OCI-LY7 (cell line): ENCODE measurements at regions not wholly inside any gene's neighbourhood (a gene's known extent, or its start where the extent isn't known, plus 50 kb on each side); places are given as distances from the start of the nearest gene placed in this dataset.

Experiments used
- BruUV-seq: library from RNA; stranded (reverse); fragments of 400-500 nt; replicated peaks from 2 replicates; lab custom pipeline; 2021; lab: Mats Ljungman, UMichigan
- CTCF ChIA-PET: fragments of 300-600 bp; sonication (Branson Sonifier 250); formaldehyde crosslinking; loops from one replicate; lab custom pipeline; 2022; ENCODE audit warnings: antibody characterized with exemption; ENCODE audit not compliant: unreplicated experiment; lab: Charles Lee
- POLR2A ChIA-PET: fragments of 300-600 bp; sonication (Branson Sonifier 250); formaldehyde crosslinking; loops from one replicate; lab custom pipeline; 2022; ENCODE audit warnings: antibody characterized with exemption; lab: Charles Lee
- DNase-seq: peaks from one replicate; pipeline ENCODE4 v3.0.0-alpha.2; 2015; ENCODE audit warnings: low spot score
- H2AFZ ChIP-seq: fragments of 200-600 bp; sonication (generic), shearing (Covaris generic); 2 replicates; pipeline ENCODE4 v1.6.1; 2014; ENCODE audit warnings: mild to moderate bottlenecking, antibody characterized with exemption, low read length, moderate library complexity
- H3K27ac ChIP-seq: fragments of 200-600 bp; sonication (generic); 2 replicates; pipeline ENCODE4 v1.5.1; 2014; ENCODE audit warnings: mixed run types, low read depth, mild to moderate bottlenecking, moderate library complexity, low read length, inconsistent platforms; ENCODE audit not compliant: poor library complexity, severe bottlenecking
- H3K36me3 ChIP-seq: fragments of 200-600 bp; sonication (generic); 2 replicates; pipeline ENCODE4 v1.6.1; 2014; ENCODE audit warnings: mild to moderate bottlenecking, antibody characterized with exemption, low read length, moderate library complexity, mixed read lengths; ENCODE audit not compliant: insufficient read depth
- H3K4me1 ChIP-seq: fragments of 200-600 bp; sonication (generic); 2 replicates; pipeline ENCODE4 v1.5.1; 2014; ENCODE audit warnings: mild to moderate bottlenecking, low read length; ENCODE audit not compliant: insufficient read depth, poor library complexity, severe bottlenecking
- H3K4me2 ChIP-seq: fragments of 200-600 bp; sonication (generic); 2 replicates; pipeline ENCODE4 v1.6.1; 2014; ENCODE audit warnings: mild to moderate bottlenecking, low read length
- H3K4me3 ChIP-seq: fragments of 200-600 bp; sonication (generic); 2 replicates; pipeline ENCODE4 v1.5.1; 2014; ENCODE audit warnings: mild to moderate bottlenecking, low read depth, low read length; ENCODE audit not compliant: poor library complexity, severe bottlenecking
- H3K79me2 ChIP-seq: fragments of 200-600 bp; sonication (generic); 2 replicates; pipeline ENCODE4 v1.6.1; 2016; ENCODE audit warnings: low read depth, mild to moderate bottlenecking, low read length, moderate library complexity, mixed read lengths; ENCODE audit not compliant: insufficient read depth
- H3K9me2 ChIP-seq: fragments of 200-600 bp; sonication (generic); 2 replicates; pipeline ENCODE4 v1.6.1; 2016; ENCODE audit warnings: mild to moderate bottlenecking, low read length, mixed read lengths; ENCODE audit not compliant: insufficient read depth
- H3K9me3 ChIP-seq: fragments of 200-600 bp; sonication (generic); 2 replicates; pipeline ENCODE4 v1.6.1; 2014; ENCODE audit warnings: mild to moderate bottlenecking, mixed run types, low read length, mixed read lengths
- H4K20me1 ChIP-seq: fragments of 200-600 bp; sonication (generic); 2 replicates; pipeline ENCODE4 v1.6.1; 2014; ENCODE audit warnings: mild to moderate bottlenecking, antibody characterized with exemption, low read length, moderate library complexity, mixed read lengths; ENCODE audit not compliant: insufficient read depth
- CTCF ChIP-seq: fragments of 200-600 bp; sonication (generic); conservative IDR thresholded peaks from 2 replicates; pipeline ENCODE4 v1.5.1; 2014; ENCODE audit warnings: mild to moderate bottlenecking, antibody characterized with exemption, low read length, moderate library complexity, mixed read lengths
- EZH2phosphoT487 ChIP-seq: fragments of 200-600 bp; sonication (generic); IDR thresholded peaks from 2 replicates; pipeline ENCODE4 v1.6.1; 2018; ENCODE audit warnings: low read depth, borderline replicate concordance, mild to moderate bottlenecking, mixed run types, antibody characterized with exemption, low read length, moderate library complexity, mixed read lengths
- intact Hi-C: fragments of 100-400 bp; cut with micrococcal nuclease; formaldehyde crosslinking; loops from one replicate; pipeline ENCODE4 v1.10.0; 2022; ENCODE audit not compliant: unreplicated experiment

GRCh38 chr11:44505581-44506054 is 59.8 kb upstream of the CD82 start:
- POLR2A ChIA-PET = no interaction called here
- no TSS peak for BruUV-seq
- CTCF ChIA-PET = no interaction called here

GRCh38 chr11:44506375-44507016 is 59.0 kb upstream of the CD82 start:
- Histone ChIP-seq H3K9me3 (no peaks in the 10 kb centered on the region), H2AFZ (no peak overlapping the region), H4K20me1 (no peaks in the 10 kb centered on the region), H3K9me2 (no peaks in the 10 kb centered on the region), H3K79me2 (no peaks in the 10 kb centered on the region), H3K4me1 (no peaks in the 10 kb centered on the region), H3K36me3 (no peaks in the 10 kb centered on the region), H3K4me2 (no peak overlapping the region), H3K27ac (no peak overlapping the region), H3K4me3 (no peak overlapping the region)
- ChIA-PET CTCF (no interaction called here), POLR2A (no interaction called here)
- no peak for DNase-seq
- intact Hi-C loops = no loop called here
- TF ChIP-seq CTCF (no peak), EZH2phosphoT487 (no peak)
- BruUV-seq = no TSS peak

More at GRCh38 chr11:44505581-44506054, 59.8 kb upstream of the CD82 start:
- Histone ChIP-seq H2AFZ (no peak overlapping the region), H3K9me2 (no peaks in the 10 kb centered on the region), H4K20me1 (no peaks in the 10 kb centered on the region), H3K36me3 (no peaks in the 10 kb centered on the region), H3K27ac (no peak overlapping the region), H3K4me2 (no peak overlapping the region), H3K9me3 (no peaks in the 10 kb centered on the region), H3K4me1 (no peaks in the 10 kb centered on the region), H3K79me2 (no peaks in the 10 kb centered on the region), H3K4me3 (no peak overlapping the region)
- intact Hi-C loops = no loop called here
- TF ChIP-seq EZH2phosphoT487 (no peak), CTCF (no peak)
- DNase-seq = no peak

DNA sequence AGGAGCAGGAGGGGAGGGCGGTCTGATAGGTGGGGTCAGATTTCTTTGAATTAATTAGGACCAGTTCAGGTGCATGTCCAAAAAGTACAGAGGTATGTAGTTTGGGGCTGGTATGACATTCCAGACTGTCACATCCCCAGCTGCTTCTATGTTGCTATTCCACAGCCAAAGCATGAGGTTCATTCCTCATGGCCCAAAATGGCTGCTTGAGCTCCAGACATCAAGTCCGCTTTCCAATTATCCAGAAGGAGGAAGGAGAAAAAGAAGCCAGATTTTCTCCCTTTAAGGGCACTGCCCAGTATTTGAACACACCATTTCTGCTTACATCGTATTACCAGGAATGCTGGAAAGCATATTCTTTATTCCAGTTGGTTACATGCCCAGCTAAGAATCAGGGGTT is 58.0 kb upstream of the CD82 start:
- H3K9me2 ChIP-seq = no peaks in the 10 kb centered on the region
- no peak overlapping the region for H3K4me2 ChIP-seq
- ChIA-PET CTCF (no interaction called here), POLR2A (no interaction called here)
- no peak overlapping the region for H3K4me3 ChIP-seq
- TF ChIP-seq CTCF (no peak), EZH2phosphoT487 (no peak)
- H3K9me3 ChIP-seq = no peaks in the 10 kb centered on the region
- no peak overlapping the region for H2AFZ ChIP-seq
- intact Hi-C loops = no loop called here
- H3K4me1 ChIP-seq = no peaks in the 10 kb centered on the region
- no peaks in the 10 kb centered on the region for H3K36me3 ChIP-seq
- H3K79me2 ChIP-seq = no peaks in the 10 kb centered on the region
- BruUV-seq = no TSS peak
- H4K20me1 ChIP-seq = no peaks in the 10 kb centered on the region
- DNase-seq = no peak
- H3K27ac ChIP-seq = no peak overlapping the region
